HG03460 (cell line): ENCODE measurements at regions not wholly inside any gene's neighbourhood (a gene's known extent, or its start where the extent isn't known, plus 50 kb on each side); places are given as distances from the start of the nearest gene placed in this dataset.
"Not testable (repeated sequence)": the region's sequence is repeated elsewhere in the genome, so short reads cannot be mapped to it uniquely, and the experiment has no call there.

Experiments
- ATAC-seq: cut with Tn5 transposase; IDR thresholded peaks from one replicate; pipeline ENCODE4 v1.9.1; 2021; ENCODE audit not compliant: unreplicated experiment

DNA sequence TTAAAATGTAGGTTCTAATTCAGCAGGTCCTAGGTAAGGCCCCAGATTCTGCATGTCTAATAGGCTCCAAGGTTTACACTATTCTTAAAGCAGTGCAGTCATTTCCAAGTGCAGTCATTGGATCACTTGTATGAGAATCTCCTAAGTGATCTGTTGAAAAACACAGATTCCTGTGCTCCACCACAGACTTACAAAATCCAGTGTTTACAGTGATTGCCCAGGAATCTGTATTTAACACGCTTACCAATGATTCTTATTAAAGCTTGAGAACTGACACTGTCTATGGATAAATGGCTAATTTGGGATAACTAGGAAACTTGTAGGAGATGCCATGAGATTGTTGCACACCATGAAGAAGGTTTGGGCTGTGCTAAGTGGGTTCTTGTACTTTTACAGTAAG lies 104.6 kb upstream of the PLEKHG1 start:
- ATAC-seq: no peak

DNA sequence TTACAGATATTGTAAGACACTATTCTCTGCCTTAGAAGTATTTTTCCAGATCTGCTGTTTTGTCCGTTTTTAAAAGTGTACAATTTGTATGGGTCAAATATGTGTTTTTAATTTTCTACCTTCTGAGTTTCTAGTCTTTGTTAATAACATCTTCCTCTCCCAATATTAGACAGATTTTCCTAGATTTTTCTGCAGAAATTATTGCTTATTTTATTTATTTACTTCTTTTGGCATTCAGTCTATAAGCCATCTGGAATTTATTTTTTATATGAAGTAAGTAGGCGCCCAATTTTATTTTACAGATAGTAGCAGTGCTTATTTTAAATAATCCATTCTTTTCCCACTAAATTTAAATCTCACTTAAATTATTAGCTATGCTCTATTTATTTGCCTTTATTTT lies 103.1 kb upstream of the PLEKHG1 start:
- ATAC-seq: no peak

DNA sequence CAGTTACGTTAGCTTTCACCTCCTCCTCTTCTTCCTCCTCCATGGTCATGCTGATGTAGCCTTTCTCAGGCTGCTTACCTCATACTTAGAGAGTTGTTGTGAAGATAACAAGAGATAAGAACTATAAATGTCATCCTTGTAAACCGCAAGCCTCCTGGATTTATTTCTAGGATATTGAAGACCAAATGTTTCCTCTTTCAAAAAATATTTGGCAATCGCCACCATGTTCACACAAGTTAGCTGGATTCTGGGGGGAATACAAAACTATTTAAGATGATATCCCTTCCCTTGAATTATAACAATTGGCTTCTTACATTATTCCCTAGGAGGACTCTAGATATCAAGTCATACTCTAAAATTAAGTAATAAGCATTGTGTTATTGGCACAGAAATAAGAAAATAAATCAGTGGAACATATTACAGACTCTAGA lies 99.8 kb upstream of the PLEKHG1 start:
- no peak for ATAC-seq

DNA sequence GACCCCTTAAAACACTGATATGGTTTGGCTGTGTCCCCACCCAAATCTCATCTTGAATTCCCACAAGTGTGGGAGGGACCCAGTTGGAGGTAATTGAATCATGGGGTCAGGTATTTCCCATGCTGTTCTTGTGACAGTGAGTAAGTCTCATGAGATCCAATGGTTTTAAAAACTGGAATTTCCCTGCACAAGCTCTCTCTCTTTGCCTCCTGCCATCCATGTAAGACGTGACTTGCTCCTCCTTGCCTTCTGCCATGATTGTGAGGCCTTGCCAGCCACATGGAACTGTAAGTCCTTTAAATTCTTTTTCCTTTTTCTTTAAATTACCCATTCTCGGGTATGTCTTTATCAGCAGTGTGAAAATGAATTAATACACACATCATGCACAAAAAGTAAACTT lies 99.1 kb upstream of the PLEKHG1 start:
- not testable (repeated sequence) for ATAC-seq

DNA sequence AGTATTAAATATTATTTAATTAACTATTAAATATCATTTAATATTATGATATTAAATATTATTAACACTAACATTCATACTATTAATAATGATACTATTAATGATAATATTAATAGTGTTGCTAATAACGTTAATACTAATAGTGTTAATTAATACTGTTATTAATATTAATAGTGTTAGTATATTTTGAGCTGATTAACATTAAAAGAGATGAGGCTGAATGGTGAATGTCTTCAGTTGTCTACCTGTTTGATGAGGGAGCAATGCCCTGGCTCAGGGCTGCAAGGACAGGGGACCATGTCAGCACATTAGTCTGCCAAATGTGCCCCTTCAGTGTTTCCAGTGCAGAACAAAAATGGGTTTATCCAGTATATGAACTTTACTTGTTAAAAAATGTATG lies 96.6 kb upstream of the PLEKHG1 start:
- no peak for ATAC-seq

DNA sequence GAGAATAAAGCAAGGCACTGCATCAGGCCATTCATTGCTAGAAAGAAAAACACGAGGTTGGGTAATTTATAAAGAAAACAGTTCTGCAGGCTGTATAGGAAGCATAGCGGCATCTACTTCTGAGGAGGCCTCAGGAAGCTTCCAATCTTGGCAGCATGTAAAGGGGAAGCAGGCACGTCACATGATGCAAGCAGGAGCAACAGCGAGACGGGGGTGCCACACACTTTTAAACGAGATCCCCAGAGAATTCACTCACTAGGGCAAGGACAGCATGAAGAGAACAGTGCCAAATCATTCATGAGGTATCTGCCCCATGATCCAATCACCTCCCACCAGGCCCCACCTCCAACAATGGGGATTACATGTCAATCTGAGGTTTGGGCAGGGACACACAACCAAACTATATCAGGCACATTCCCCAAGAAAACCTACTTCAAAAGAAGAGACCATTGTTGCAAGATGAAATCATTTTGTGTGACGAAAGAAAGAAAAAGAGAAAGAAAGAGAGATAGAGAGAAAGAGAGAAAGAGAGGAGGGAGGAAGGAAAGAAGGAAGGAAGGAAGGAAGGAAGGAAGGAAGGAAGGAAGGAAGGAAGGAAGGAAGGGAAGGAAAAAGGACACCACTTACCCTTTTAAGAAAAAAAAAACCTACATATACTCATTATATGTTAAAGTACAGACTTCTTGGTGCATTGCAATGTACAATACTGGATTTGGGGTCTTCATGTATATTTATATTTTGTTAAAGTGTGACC lies 95.9 kb upstream of the PLEKHG1 start:
- ATAC-seq: no peak

DNA sequence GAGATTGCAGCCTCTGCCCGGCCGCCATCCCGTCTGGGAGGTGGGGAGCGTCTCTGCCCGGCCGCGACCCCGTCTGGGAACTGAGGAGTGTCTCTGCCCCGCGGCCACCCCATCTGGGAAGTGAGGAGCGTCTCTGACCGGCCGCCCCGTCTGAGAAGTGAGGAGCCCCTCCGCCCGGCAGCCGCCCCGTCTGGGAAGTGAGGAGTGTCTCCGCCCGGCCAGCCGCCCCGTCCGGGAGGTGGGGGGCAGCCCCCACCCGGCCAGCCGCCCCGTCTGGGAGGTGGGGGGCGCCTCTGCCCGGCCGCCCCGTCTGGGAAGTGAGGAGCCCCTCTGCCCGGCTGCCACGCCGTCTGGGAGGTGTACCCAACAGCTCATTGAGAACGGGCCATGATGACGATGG lies 92.3 kb upstream of the PLEKHG1 start:
- ATAC-seq: not testable (repeated sequence)

DNA sequence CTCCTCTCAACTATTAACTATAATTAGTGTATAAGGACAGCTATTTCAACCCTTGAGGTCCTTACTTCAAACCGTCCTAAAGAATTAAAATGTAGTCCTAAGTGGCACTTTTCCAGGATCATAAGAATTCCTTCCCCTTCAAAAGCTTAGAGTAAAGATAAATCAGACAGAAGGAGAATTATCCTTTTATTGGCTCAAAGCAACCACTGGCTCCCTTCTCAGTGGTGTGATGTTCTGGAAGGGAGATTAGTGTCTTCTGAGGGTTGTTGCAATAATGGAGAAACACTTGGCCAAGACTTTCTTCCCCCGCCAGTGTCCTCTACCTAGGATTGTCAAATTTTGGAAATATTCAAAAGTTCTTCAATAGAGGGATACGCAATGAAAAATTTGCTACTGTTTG lies 89.1 kb upstream of the PLEKHG1 start:
- ATAC-seq: no peak

DNA sequence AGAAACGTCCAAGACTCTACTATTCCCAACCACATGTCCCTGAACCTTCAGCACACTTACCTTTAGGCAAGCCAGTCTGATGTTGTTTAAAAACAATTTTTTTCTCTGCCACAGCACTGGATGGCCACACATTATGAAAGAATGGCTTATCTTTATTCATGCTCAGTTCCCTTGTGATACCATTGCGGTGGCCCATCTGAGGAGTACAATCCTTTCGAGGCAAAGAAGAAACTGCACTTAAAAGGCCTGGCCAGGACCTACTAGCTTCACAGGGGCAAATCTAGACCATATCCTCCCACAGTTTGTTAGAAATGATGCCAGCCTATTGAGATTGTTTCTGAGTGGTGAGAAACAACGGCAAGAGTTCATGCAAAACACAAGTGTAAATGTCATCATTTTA lies 88.4 kb upstream of the PLEKHG1 start:
- no peak for ATAC-seq

DNA sequence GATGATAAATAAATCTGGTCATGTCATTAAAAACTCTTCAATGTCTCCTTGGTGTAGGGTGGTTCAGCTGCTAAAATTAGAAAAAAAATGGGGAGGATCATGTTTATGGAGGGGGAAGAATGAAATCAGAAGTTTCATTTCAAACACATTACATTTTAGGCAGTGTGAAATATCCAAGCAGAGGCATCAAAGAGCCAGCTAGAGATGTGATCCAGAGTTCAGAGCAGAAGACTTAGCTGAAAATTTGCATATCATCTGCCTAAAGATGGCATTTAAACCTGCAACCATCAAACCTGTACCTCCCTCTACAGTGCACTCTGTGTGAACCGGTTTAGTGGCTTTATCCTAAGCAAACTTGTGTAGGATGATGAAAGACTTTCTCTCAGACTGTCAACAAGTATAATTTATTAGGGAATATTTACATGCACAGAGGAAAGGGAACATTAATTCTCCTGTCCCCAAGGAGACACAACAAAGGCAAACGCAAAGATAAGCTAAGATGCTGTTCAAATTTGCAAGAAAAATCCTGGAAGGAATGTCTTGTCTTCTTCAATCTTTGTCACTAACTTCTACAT lies 84.8 kb upstream of the PLEKHG1 start:
- no peak for ATAC-seq

DNA sequence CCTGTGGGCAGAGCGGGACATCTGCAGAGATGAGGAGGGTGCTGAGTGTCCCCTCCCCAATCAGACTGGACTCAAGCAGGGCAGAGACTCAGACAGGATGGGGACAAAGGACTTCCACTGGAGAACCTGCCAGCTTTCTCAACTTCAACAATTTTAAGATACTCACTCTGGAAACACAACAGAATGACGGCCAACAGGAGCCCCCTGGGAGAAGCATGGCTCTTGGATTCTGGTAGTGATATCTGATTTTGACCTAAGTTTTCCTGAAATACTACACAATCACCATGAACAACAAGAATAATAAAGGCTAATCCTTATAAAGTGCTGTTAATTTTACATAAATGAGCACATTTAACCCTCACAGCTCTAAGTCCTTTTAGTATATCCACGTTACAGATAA lies 83.5 kb upstream of the PLEKHG1 start:
- ATAC-seq: no peak

DNA sequence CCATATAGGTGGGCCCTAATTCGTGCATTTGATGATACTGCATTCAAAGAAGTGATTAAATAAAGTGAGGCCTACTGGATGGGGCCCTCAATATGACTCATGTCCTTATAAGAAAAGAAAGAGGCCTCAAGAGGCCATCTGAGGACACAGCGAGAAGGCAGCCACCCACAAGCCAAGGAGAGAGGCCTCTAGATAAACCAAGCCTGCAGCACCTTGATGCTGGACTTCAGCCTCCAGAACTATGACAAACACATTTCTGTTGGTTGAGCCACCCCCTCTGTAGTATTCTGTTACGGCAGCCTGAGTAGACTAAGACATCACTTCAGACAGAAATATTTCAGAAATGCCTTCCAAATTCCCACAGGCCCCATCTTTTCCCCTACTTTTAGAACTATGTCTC lies 82.5 kb upstream of the PLEKHG1 start:
- ATAC-seq: no peak

DNA sequence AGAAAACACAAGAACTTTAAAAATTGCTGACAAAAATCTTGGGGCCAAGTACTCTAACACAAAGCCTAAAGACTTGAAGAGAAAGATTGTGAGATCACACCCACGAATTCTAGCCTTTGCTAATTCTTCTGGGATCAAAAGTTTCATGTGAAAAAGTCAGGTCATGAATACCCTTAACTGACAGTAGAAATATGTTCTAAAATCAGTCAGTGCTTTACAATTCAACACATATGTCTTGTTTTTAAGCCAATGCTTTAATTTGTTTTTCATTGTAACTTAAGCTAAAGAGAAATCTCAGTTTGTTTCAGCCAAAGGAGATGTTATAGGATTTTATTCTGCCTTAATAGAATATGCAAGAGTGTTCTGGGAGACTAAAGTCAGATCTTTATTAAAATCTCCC lies 78.2 kb upstream of the PLEKHG1 start:
- no peak for ATAC-seq

DNA sequence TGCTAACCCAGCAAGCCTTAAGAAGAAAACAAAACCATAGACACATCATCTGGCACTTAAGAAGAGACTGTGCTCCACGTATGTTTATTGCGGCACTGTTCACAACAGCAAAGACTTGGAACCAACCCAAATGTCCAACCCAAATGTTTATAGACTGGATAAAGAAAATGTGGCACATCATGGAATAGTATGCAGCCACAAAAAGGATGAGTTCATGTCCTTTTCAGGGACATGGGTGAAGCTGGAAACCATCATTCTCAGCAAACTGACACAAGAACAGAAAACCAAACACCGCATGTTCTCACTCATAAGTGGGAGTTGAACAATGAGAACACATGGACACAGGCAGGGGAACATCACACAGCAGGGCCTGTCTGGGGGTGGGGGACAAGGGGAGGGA lies 76.5 kb upstream of the PLEKHG1 start:
- ATAC-seq: not testable (repeated sequence)

DNA sequence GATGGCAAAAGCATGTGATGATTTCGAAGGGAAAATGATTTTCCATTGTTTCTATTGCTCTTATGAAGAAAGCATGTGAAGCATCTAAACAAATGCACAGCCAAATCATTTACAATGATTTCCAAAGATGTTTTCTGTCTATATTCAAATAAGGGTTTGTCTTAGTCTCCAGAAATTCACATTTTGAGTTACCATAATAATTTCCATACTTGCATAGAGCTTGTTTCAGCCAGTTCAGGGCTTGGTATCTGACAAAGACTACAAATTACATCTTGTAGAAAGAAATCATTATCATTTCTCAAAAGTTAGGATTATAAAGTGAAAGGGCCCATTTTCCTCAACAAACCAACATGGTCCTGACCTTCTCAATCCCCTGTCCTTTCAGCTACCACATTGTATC lies 74.4 kb upstream of the PLEKHG1 start:
- ATAC-seq: no peak

DNA sequence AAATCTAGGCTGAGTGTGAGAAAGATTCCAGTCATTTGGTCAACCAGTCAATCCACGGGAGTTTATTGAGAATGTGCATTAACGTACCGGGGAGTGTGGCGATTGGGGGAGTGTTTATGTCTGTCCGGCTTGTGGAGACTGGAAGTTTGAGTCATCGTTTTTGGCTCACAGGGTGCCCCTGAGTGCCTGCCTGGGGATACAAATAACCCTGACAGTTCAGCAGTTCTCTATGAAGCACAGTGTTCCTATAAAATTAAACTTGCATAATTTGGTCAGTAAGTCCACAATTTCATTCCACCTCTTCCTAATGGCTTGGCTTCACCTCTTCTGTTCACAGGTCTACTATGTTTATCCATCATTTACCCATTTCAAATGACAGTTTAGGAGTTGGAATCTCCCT lies 72.6 kb upstream of the PLEKHG1 start:
- ATAC-seq: no peak

DNA sequence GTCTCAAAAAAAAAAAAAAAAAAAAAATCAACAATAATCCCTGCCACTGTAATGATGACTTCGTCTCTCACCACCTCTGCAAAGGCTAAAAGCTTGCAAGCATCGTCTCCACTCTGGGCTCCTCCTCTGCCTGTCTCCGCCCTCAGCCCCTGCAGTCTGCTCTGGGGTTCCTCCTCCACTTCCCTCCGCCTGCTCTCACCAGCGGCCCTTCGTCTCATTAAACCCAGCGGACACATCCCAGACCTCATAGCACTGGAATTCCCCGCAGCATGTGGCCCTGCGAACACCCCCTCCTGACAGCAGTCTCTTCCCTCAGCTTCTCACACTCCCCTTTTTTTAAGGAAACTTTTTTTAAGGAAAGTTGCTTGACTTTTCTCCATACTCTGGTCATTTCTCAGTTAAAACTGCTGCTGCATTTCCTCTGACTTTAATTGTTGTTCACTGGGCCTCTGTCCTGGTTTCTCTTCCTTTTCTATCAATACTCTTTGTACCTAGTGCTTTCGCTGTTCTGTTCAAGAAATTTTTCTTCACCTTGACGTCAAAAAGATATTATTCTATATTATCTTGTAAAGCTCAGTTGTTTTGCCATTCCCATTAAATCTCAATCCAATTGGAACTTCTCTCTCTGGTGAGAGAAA lies 70.9 kb upstream of the PLEKHG1 start:
- ATAC-seq: no peak

DNA sequence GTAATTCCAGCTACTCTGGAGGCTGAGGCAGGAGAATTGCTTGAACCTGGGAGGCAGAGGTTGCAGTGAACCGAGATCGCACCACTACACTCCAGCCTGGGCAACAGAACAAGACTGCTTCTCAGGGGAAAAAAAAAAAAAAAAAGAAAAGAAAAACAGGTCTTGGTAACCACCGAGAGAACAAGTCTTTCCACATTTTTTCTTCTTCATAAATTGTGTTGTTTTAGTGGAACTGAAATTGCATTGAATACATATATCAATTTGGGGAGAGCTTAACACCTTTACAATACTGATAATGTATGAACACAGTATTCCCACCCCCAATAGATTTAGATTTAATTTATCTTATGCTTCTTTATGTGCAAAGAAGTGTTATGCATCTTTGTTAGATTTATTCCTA lies 70.0 kb upstream of the PLEKHG1 start:
- ATAC-seq: no peak

DNA sequence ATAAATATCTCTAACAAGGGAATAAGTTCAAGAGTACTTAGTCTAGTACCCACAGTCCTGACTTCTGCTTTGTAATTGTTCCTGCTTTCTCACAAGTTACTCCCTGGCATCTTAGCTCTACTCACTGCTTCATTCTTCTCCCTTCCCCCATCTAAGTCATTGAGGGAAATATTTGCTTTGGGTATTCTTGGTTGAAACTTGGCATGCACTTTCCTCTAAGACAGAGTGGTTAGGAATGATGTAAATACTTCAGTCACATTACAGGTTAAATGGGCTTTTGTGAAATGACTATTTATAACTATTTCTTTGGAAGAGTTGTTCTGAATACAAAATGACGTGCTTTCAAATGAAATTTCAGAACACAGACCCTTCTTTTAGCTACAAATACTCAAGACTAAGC lies 67.7 kb upstream of the PLEKHG1 start:
- no peak for ATAC-seq

DNA sequence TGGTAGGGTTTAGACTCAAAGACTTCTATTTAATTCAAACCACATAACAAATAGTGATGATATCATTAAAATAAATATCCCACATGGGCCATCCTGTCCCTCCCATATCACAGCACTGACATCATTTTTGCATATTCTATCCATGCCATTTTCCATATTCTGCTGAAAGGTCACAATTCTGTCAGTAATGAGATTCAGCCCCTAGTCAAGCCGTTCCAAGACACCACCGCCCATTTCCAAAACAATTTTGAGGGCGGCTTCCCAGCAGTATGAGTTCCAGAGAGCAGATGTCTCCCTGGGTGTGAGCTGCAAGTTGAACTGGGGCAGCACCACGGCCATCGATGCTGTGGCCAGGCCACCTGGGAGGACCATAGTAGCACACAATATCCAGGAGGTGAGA lies 65.1 kb upstream of the PLEKHG1 start:
- no peak for ATAC-seq

DNA sequence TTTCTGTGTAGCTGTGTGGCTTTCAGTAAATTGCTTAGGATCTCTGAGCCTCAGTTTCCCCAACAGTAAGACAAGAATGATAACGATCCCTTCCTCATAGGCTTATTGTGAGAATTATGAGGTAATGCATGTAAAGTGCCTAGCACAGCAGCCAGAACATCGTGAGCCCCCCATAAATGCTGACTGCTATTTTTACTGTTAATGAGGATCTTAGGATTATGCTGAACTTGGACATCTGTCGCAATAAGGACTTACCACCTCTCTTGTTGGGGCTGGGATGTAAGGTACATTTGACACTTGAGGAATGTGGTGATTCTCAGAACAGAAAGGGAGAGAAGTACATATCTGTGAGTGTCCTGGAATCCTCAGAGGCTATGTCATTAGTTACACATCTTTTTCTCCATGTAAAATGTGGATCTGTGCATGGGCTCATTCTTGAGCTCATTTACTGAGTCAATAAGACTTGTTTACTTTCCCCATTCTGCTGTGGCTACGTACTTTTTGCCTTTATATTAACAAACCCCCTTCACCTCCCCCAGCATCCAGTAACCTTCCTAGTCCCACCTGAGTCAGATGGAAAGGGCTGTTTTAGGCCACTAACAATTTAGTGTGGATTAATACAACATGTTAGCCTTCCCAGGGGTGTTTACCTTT lies 64.4 kb upstream of the PLEKHG1 start:
- ATAC-seq: no peak

DNA sequence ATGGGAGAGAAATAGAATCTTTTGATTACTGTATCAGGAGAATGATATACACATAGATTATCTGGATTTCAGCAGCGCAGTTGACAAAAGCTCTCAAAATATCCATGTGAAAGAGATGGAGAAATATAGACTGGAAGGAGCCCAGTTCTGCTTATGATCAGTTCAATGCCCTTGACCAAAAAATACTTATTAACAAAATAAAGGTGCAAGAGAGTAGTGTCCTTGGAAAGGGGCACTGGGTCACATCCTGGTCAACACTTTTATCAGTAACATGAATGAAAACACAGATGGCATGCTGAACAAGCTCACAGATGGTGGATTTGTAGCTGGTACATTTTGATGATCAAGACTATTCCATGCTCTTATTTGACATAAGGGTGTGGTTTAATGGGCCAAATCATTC lies 63.9 kb upstream of the PLEKHG1 start:
- no peak for ATAC-seq
